ENCODE measurements at regions not wholly inside any gene's neighbourhood (a gene's known extent, or its start where the extent isn't known, plus 50 kb on each side); places are given as distances from the start of the nearest gene placed in this dataset.

GRCh38 chr22:47357493-47357892, 595.0 kb downstream of the TBC1D22A start:
- TF ChIP-seq, protein P1, sequence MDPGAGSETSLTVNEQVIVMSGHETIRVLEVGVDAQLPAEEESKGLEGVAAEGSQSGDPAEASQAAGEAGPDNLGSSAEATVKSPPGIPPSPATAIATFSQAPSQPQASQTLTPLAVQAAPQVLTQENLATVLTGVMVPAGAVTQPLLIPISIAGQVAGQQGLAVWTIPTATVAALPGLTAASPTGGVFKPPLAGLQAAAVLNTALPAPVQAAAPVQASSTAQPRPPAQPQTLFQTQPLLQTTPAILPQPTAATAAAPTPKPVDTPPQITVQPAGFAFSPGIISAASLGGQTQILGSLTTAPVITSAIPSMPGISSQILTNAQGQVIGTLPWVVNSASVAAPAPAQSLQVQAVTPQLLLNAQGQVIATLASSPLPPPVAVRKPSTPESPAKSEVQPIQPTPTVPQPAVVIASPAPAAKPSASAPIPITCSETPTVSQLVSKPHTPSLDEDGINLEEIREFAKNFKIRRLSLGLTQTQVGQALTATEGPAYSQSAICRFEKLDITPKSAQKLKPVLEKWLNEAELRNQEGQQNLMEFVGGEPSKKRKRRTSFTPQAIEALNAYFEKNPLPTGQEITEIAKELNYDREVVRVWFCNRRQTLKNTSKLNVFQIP (CRISPR knock-in tag; IDR thresholded peaks at IDR 0.05; ENCODE audit: borderline replicate concordance, low read depth), result no peak
- TF ChIP-seq ESRRG (CRISPR knock-in tag; IDR thresholded peaks at IDR 0.05) (no peak), CSDC2 (CRISPR knock-in tag; IDR thresholded peaks at IDR 0.05) (no peak), ZC3H10 (CRISPR knock-in tag; IDR thresholded peaks at IDR 0.05) (no peak), RARB (CRISPR knock-in tag; IDR thresholded peaks at IDR 0.05) (no peak)

All from SK-N-SH treated with all-trans-retinoic acid at 6 μM for 48 hours (cell line).